H1 (cell line): ENCODE measurements at regions not wholly inside any gene's neighbourhood (a gene's known extent, or its start where the extent isn't known, plus 50 kb on each side); places are given as distances from the start of the nearest gene placed in this dataset.

Source experiments
- CTCF ChIA-PET: fragments of 300-600 bp; sonication (Branson Sonifier 250); formaldehyde crosslinking; loops from one replicate; lab custom pipeline; 2021; ENCODE audit not compliant: partially characterized antibody; lab: Charles Lee
- POLR2A ChIA-PET: fragments of 300-600 bp; sonication (Branson Sonifier 250); formaldehyde crosslinking; loops from one replicate; lab custom pipeline; 2021; ENCODE audit warnings: inconsistent platforms; ENCODE audit not compliant: partially characterized antibody; lab: Charles Lee
- DNase-seq, 2 experiments: peaks; one replicate each; pipeline versions ENCODE4 v3.0.0 to v3.0.0-alpha.2; 2010 to 2022; ENCODE audit warnings: low spot score in 2 of 2, low read depth in 1 of 2, mixed read lengths in 1 of 2
- FAIRE-seq: peaks from 2 replicates; lab custom pipeline; 2011; peaks lifted over from hg19 to GRCh38; lab: Jason Lieb, UNC
- H2AFZ ChIP-seq: 2 replicates; pipeline ENCODE4 v1.8.1; 2012; ENCODE audit warnings: low read length, inconsistent platforms
- H2AK5ac ChIP-seq: 2 replicates; pipeline ENCODE4 v1.6.1; 2013; ENCODE audit warnings: low read depth, low read length
- H2BK120ac ChIP-seq: replicated peaks from 2 replicates; pipeline ENCODE3; 2013; ENCODE audit warnings: low read depth, low read length, inconsistent platforms
- H2BK12ac ChIP-seq: 2 replicates; pipeline ENCODE4 v1.6.1; 2013; ENCODE audit warnings: low read depth, low read length
- H2BK15ac ChIP-seq: 2 replicates; pipeline ENCODE4 v1.6.1; 2013; ENCODE audit warnings: low read length
- H2BK20ac ChIP-seq: 2 replicates; pipeline ENCODE4 v1.6.1; 2013; ENCODE audit warnings: low read length
- H2BK5ac ChIP-seq: 2 replicates; pipeline ENCODE4 v1.6.1; 2013; ENCODE audit warnings: low read depth, low read length
- H3K14ac ChIP-seq: 2 replicates; pipeline ENCODE4 v1.6.1; 2013; ENCODE audit warnings: inconsistent platforms; ENCODE audit not compliant: insufficient read length
- H3K18ac ChIP-seq: 2 replicates; pipeline ENCODE4 v1.6.1; 2013; ENCODE audit warnings: low read length; ENCODE audit errors: extremely low read depth
- H3K23ac ChIP-seq: 2 replicates; pipeline ENCODE4 v1.6.1; 2013; ENCODE audit warnings: inconsistent platforms; ENCODE audit not compliant: insufficient read length
- H3K23me2 ChIP-seq: 2 replicates; pipeline ENCODE4 v1.6.1; 2013; ENCODE audit warnings: low read depth, low read length
- H3K27ac ChIP-seq: 2 replicates; pipeline ENCODE4 v1.6.1; 2011; ENCODE audit warnings: low read depth, low read length, inconsistent platforms
- H3K27me3 ChIP-seq, 4 experiments: replicated peaks in 1 of 4; 1 replicate in 1 of 4; 2 replicates in 3 of 4; pipeline versions ENCODE4 v1.6.1 to v1.8.1; 2011 to 2013; ENCODE audit warnings: low read length in 3 of 4, mild to moderate bottlenecking in 3 of 4, inconsistent platforms in 2 of 4, mixed read lengths in 2 of 4, moderate library complexity in 1 of 4; ENCODE audit not compliant: control insufficient read depth in 3 of 4, insufficient read depth in 3 of 4; ENCODE audit errors: extremely low read depth in 1 of 4
- H3K36me3 ChIP-seq, 4 experiments: 2 replicates each; pipeline versions ENCODE4 v1.6.1 to v1.8.1; 2011 to 2013; ENCODE audit warnings: mild to moderate bottlenecking in 4 of 4, low read length in 3 of 4, moderate library complexity in 2 of 4, control low read depth in 1 of 4, inconsistent platforms in 1 of 4; ENCODE audit not compliant: insufficient read depth in 4 of 4, control insufficient read depth in 2 of 4
- H3K4ac ChIP-seq: replicated peaks from 2 replicates; pipeline ENCODE3; 2013; ENCODE audit warnings: low read length, low read depth, mixed read lengths, inconsistent platforms; ENCODE audit not compliant: insufficient read length
- H3K4me1 ChIP-seq, 4 experiments: replicated peaks in 1 of 4; 1 replicate in 1 of 4; 2 replicates in 3 of 4; pipeline versions ENCODE4 v1.6.1 to v1.8.1; 2011 to 2013; ENCODE audit warnings: low read length in 3 of 4, inconsistent platforms in 2 of 4, mixed read lengths in 1 of 4; ENCODE audit not compliant: insufficient read depth in 4 of 4, control insufficient read depth in 3 of 4
- H3K4me2 ChIP-seq, 2 experiments: 2 replicates each; pipeline versions ENCODE4 v1.6.1 to v1.8.1; 2011 to 2013; ENCODE audit warnings: low read depth in 2 of 2, low read length in 2 of 2, control low read depth in 1 of 2, inconsistent platforms in 1 of 2, mild to moderate bottlenecking in 1 of 2; ENCODE audit not compliant: insufficient read depth in 1 of 2
- H3K4me3 ChIP-seq, 4 experiments: fragments of 200-600, 300-600 bp in 1 of 4; sonication (generic), shearing (Covaris generic), sonication (Bioruptor Twin) in 1 of 4; 2 replicates each; pipeline versions ENCODE4 v1.5.1 to v1.8.1; 2011 to 2016; ENCODE audit warnings: low read length in 4 of 4, low read depth in 3 of 4, control low read depth in 2 of 4, inconsistent platforms in 2 of 4, mild to moderate bottlenecking in 2 of 4, mixed read lengths in 1 of 4, moderate library complexity in 1 of 4; ENCODE audit not compliant: insufficient read depth in 2 of 4; ENCODE audit errors: extremely low read depth in 1 of 4
- H3K56ac ChIP-seq: replicated peaks from 2 replicates; pipeline ENCODE3; 2013; ENCODE audit warnings: low read depth, mild to moderate bottlenecking, mixed read lengths, low read length, inconsistent platforms; ENCODE audit not compliant: insufficient read length
- H3K79me1 ChIP-seq: 2 replicates; pipeline ENCODE4 v1.6.1; 2013; ENCODE audit warnings: low read depth, low read length, control low read depth
- H3K79me2 ChIP-seq, 2 experiments: 2 replicates each; pipeline versions ENCODE4 v1.6.1 to v1.8.1; 2012 to 2013; ENCODE audit warnings: low read length in 2 of 2, mild to moderate bottlenecking in 2 of 2, inconsistent platforms in 1 of 2; ENCODE audit not compliant: insufficient read depth in 2 of 2, control insufficient read depth in 1 of 2
- H3K9ac ChIP-seq, 4 experiments: replicated peaks in 1 of 4; 1 replicate in 1 of 4; 2 replicates in 3 of 4; pipeline versions ENCODE4 v1.6.1 to v1.8.1; 2011 to 2013; ENCODE audit warnings: low read depth in 3 of 4, low read length in 3 of 4, control low read depth in 2 of 4, mild to moderate bottlenecking in 2 of 4, moderate library complexity in 2 of 4, inconsistent platforms in 1 of 4; ENCODE audit errors: extremely low read depth in 1 of 4
- H3K9me3 ChIP-seq, 2 experiments: 2 replicates each; pipeline versions ENCODE4 v1.6.1 to v1.8.1; 2012 to 2013; ENCODE audit warnings: mild to moderate bottlenecking in 2 of 2, moderate library complexity in 2 of 2, control low read depth in 1 of 2, inconsistent platforms in 1 of 2, low read depth in 1 of 2, low read length in 1 of 2, mixed read lengths in 1 of 2; ENCODE audit not compliant: insufficient read depth in 2 of 2
- H4K20me1 ChIP-seq, 2 experiments: replicated peaks in 1 of 2; 2 replicates each; pipeline versions ENCODE3 to v1.8.1; 2011 to 2013; ENCODE audit warnings: inconsistent platforms in 2 of 2, low read length in 2 of 2, mild to moderate bottlenecking in 1 of 2; ENCODE audit not compliant: insufficient read depth in 2 of 2, control insufficient read depth in 1 of 2
- H4K5ac ChIP-seq: 2 replicates; pipeline ENCODE4 v1.6.1; 2013; ENCODE audit warnings: low read length, low read depth, mixed read lengths, inconsistent platforms; ENCODE audit not compliant: insufficient read length
- H4K8ac ChIP-seq: 2 replicates; pipeline ENCODE4 v1.8.0; 2013; ENCODE audit warnings: mild to moderate bottlenecking, moderate library complexity, low read length, inconsistent platforms; ENCODE audit not compliant: insufficient read depth; ENCODE audit errors: extremely low read depth
- H4K91ac ChIP-seq: replicated peaks from 2 replicates; pipeline ENCODE3; 2013; ENCODE audit warnings: low read length, mixed read lengths, inconsistent platforms; ENCODE audit not compliant: insufficient read length
- CHD1 ChIP-seq: IDR thresholded peaks from 2 replicates; pipeline ENCODE4 v1.6.1; 2012; ENCODE audit warnings: low read depth, low read length, improper control_type of control experiment
- RAD21 ChIP-seq, 2 experiments: IDR thresholded peaks in 1 of 2; conservative IDR thresholded peaks in 1 of 2; 2 replicates each; pipeline ENCODE4 v1.6.1; 2011; ENCODE audit warnings: low read depth in 2 of 2, low read length in 2 of 2, improper control_type of control experiment in 1 of 2, inconsistent platforms in 1 of 2, mild to moderate bottlenecking in 1 of 2, moderate library complexity in 1 of 2
- SIRT6 ChIP-seq: IDR thresholded peaks from one replicate; pipeline ENCODE4 v1.7.1; 2012; ENCODE audit warnings: low read length, inconsistent platforms
- SIX5 ChIP-seq: IDR thresholded peaks from 2 replicates; pipeline ENCODE4 v1.6.1; 2011; ENCODE audit warnings: mild to moderate bottlenecking, low read depth, low read length
- ZNF274 ChIP-seq: IDR thresholded peaks from 2 replicates; pipeline ENCODE4 v1.7.0; 2012; ENCODE audit warnings: low read length, borderline replicate concordance; ENCODE audit errors: extremely low read depth
- WGBS, 2 experiments: shearing (Covaris generic) in 1 of 2; methylation state at CpG; one replicate each; pipeline versions ENCODE4 v1.1.6 to v1.1.7; 2013 to 2015; ENCODE audit warnings: low lambda C conversion rate in 2 of 2, mixed read lengths in 2 of 2, inconsistent platforms in 1 of 2, low coverage in 1 of 2, missing lambda C conversion rate in 1 of 2; ENCODE audit not compliant: insufficient replicate concordance in 2 of 2, insufficient coverage in 1 of 2, insufficient read length in 1 of 2; ENCODE audit errors: extremely low coverage in 1 of 2, missing lambda C conversion rate in 1 of 2; 5-methylcytosine and 5-hydroxymethylcytosine counted together
- TF ChIP-seq, protein P1 (sequence below): IDR thresholded peaks from 2 replicates; pipeline ENCODE4 v1.6.1; 2011; ENCODE audit warnings: low read length, improper control_type of control experiment

DNA sequence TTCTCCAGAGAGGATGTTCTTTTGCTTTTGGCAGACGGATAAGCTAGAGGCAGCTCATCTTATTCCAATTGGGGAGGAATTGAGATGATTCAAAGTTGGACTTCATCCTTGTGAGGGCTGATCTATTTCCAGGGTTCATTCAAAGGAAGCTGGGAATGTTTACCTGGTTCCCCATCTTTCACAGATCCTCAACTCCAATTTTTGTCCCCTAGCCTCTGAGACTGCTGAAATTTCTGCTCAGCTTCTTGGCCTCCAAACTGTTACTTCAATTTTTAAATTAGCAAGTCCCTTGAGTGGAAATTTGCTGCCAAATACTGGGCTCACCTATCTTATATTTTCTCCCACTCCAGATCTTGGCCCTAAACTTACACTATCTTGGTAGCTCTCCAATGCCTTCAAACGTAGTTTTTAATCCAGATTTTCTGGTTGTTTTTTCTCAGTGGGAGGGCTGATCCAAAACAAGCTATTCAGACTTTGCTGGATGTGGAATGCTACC is 93.9 kb upstream of the NEK6 start:
- no peaks in the 10 kb centered on the region for H3K27me3 ChIP-seq
- no peaks in the 10 kb centered on the region for H3K79me2 ChIP-seq
- H3K4me2 ChIP-seq: no peak overlapping the region
- no peaks in the 10 kb centered on the region for H3K36me3 ChIP-seq
- POLR2A ChIA-PET: no interaction called here
- H3K56ac ChIP-seq: no peak overlapping the region
- H2BK20ac ChIP-seq: no peak overlapping the region
- H4K5ac ChIP-seq: no peak overlapping the region
- CTCF ChIA-PET: interaction anchor here (0.9 kb wide), 1 partner anchor 137 kb away, joined by 3 read pairs; no protein-coding TSS in a partner anchor
- H4K91ac ChIP-seq: no peak overlapping the region
- H3K27ac ChIP-seq: no peak overlapping the region
- WGBS, 2 experiments: 80% methylated on average over 2 of the region's 2 CpGs; no CpG with 5 or more reads in 1 of the 2 experiments
- no peak overlapping the region for H3K4me3 ChIP-seq
- H4K8ac ChIP-seq: no peak overlapping the region
- H3K23me2 ChIP-seq: no peaks in the 10 kb centered on the region
- H2BK120ac ChIP-seq: no peak overlapping the region
- no peaks in the 10 kb centered on the region for H3K79me1 ChIP-seq
- no peak overlapping the region for H2BK5ac ChIP-seq
- no peak overlapping the region for H3K23ac ChIP-seq
- H3K9me3 ChIP-seq: no peaks in the 10 kb centered on the region
- no peak overlapping the region for H3K14ac ChIP-seq
- no peak overlapping the region for H3K18ac ChIP-seq
- no peaks in the 10 kb centered on the region for H3K4me1 ChIP-seq
- H3K4ac ChIP-seq: no peak overlapping the region
- no peak overlapping the region for H2BK12ac ChIP-seq
- no peak overlapping the region for H2AFZ ChIP-seq
- no peaks in the 10 kb centered on the region for H4K20me1 ChIP-seq
- H3K9ac ChIP-seq: no peak overlapping the region
- DNase-seq: no peak
- H2AK5ac ChIP-seq: no peak overlapping the region
- H2BK15ac ChIP-seq: no peak overlapping the region
- FAIRE-seq: no peak
- TF ChIP-seq CHD1 (no peak), RAD21 (IDR thresholded peaks at IDR 0.05 in 1 of 2, conservative IDR thresholded peaks at IDR 0.05 in 1 of 2; ENCODE audit: low read depth in 2 of 2, low read length in 2 of 2) (no peak), ZNF274 (no peak), SIRT6 (no peak), SIX5 (no peak)
- TF ChIP-seq, protein P1, sequence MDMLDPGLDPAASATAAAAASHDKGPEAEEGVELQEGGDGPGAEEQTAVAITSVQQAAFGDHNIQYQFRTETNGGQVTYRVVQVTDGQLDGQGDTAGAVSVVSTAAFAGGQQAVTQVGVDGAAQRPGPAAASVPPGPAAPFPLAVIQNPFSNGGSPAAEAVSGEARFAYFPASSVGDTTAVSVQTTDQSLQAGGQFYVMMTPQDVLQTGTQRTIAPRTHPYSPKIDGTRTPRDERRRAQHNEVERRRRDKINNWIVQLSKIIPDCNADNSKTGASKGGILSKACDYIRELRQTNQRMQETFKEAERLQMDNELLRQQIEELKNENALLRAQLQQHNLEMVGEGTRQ: no peak
